ENCODE measurements at regions not wholly inside any gene's neighbourhood (a gene's known extent, or its start where the extent isn't known, plus 50 kb on each side); places are given as distances from the start of the nearest gene placed in this dataset.

- TF ChIP-seq CTCF (IDR thresholded peaks at IDR 0.05) (no peak), POLR2A (IDR thresholded peaks at IDR 0.05) (no peak)
These were observed 53.6 kb upstream of the KCNJ15 start for GRCh38 chr21:38203229-38203628.
